DND-41 (cell line): ENCODE measurements at regions not wholly inside any gene's neighbourhood (a gene's known extent, or its start where the extent isn't known, plus 50 kb on each side); places are given as distances from the start of the nearest gene placed in this dataset.

Experiments used
- ATAC-seq: fragments of 200-7000 bp; cut with Tn5 transposase; 3 replicates; pipeline ENCODE4 v1.9.1; 2021; ENCODE audit warnings: low read depth; ENCODE audit not compliant: insufficient read depth
- DNase-seq: peaks from one replicate; pipeline ENCODE4 v3.0.0-alpha.2; 2020
- H2AFZ ChIP-seq: 2 replicates; pipeline ENCODE4 v1.6.0; 2012; ENCODE audit warnings: low read depth, low read length
- H3K27ac ChIP-seq: 2 replicates; pipeline ENCODE4 v1.5.1; 2012; ENCODE audit warnings: low read length, inconsistent platforms
- H3K27me3 ChIP-seq: fragments of 200-600 bp; sonication (generic); 2 replicates; pipeline ENCODE4 v1.6.0; 2012; ENCODE audit warnings: low read length, mild to moderate bottlenecking, inconsistent platforms; ENCODE audit not compliant: insufficient read depth, poor library complexity
- H3K36me3 ChIP-seq: 2 replicates; pipeline ENCODE4 v1.5.1; 2012; ENCODE audit warnings: low read length, inconsistent platforms; ENCODE audit not compliant: insufficient read depth
- H3K4me1 ChIP-seq: 2 replicates; pipeline ENCODE4 v1.5.1; 2012; ENCODE audit warnings: mild to moderate bottlenecking, low read length; ENCODE audit not compliant: insufficient read depth
- H3K4me2 ChIP-seq: 2 replicates; pipeline ENCODE4 v1.6.0; 2012; ENCODE audit warnings: mild to moderate bottlenecking, moderate library complexity, low read length, inconsistent platforms; ENCODE audit not compliant: insufficient read depth
- H3K4me3 ChIP-seq, 2 experiments: fragments of 200-600 bp in 1 of 2; shearing (Covaris generic) in 1 of 2; 2 replicates each; pipeline ENCODE4 v1.5.1; 2012 to 2016; ENCODE audit warnings: inconsistent platforms in 2 of 2, low read length in 2 of 2, mild to moderate bottlenecking in 2 of 2, low read depth in 1 of 2, moderate library complexity in 1 of 2
- H3K79me2 ChIP-seq: 2 replicates; pipeline ENCODE4 v1.6.0; 2012; ENCODE audit warnings: low read length, inconsistent platforms; ENCODE audit not compliant: insufficient read depth
- H3K9ac ChIP-seq: 2 replicates; pipeline ENCODE4 v1.6.0; 2012; ENCODE audit warnings: low read depth, mild to moderate bottlenecking, inconsistent platforms, low read length, moderate library complexity
- H3K9me3 ChIP-seq: 2 replicates; pipeline ENCODE4 v1.5.1; 2012; ENCODE audit warnings: low read length, moderate library complexity, mild to moderate bottlenecking, inconsistent platforms; ENCODE audit not compliant: insufficient read depth, severe bottlenecking
- H4K20me1 ChIP-seq: 2 replicates; pipeline ENCODE4 v1.6.0; 2012; ENCODE audit warnings: low read length; ENCODE audit not compliant: insufficient read depth
- CTCF ChIP-seq: IDR thresholded peaks from 2 replicates; pipeline ENCODE4 v1.5.1; 2012; ENCODE audit warnings: borderline replicate concordance, low read length, moderate library complexity, mild to moderate bottlenecking; ENCODE audit not compliant: poor library complexity, severe bottlenecking; ENCODE audit errors: extremely low read depth
- EZH2 ChIP-seq: IDR thresholded peaks from 3 replicates; pipeline ENCODE4 v1.6.1; 2012; ENCODE audit warnings: borderline replicate concordance, low read depth, mild to moderate bottlenecking, moderate library complexity, low read length, inconsistent platforms; ENCODE audit not compliant: severe bottlenecking

- Histone ChIP-seq H3K36me3 (no peaks in the 10 kb centered on the region), H3K4me3 (no peak overlapping the region), H3K27ac (no peak overlapping the region), H3K79me2 (no peaks in the 10 kb centered on the region), H3K9me3 (no peaks in the 10 kb centered on the region), H4K20me1 (no peaks in the 10 kb centered on the region), H2AFZ (no peak overlapping the region), H3K27me3 (no peaks in the 10 kb centered on the region), H3K4me1 (no peaks in the 10 kb centered on the region), H3K9ac (no peak overlapping the region), H3K4me2 (no peak overlapping the region)
- TF ChIP-seq EZH2: no peak
- no peak for TF ChIP-seq CTCF
- ATAC-seq: no peak
- no peak for DNase-seq
These were observed 738.3 kb upstream of the EEF2KMT start for GRCh38 chr16:5835876-5836275.

- no peak overlapping the region for H3K27ac ChIP-seq
- ATAC-seq (no peak), DNase-seq (no peak)
- no peak overlapping the region for H3K9ac ChIP-seq
- H3K4me3 ChIP-seq: no peak overlapping the region
- no peak overlapping the region for H2AFZ ChIP-seq
- no peaks in the 10 kb centered on the region for H3K27me3 ChIP-seq
- no peaks in the 10 kb centered on the region for H3K36me3 ChIP-seq
- no peaks in the 10 kb centered on the region for H3K79me2 ChIP-seq
- no peak overlapping the region for H3K4me2 ChIP-seq
- TF ChIP-seq CTCF: no peak
- TF ChIP-seq EZH2: no peak
- no peaks in the 10 kb centered on the region for H3K4me1 ChIP-seq
- H4K20me1 ChIP-seq: no peaks in the 10 kb centered on the region
- no peaks in the 10 kb centered on the region for H3K9me3 ChIP-seq
These were observed 728.7 kb upstream of the EEF2KMT start for GRCh38 chr16:5826332-5826731.

- Histone ChIP-seq H3K79me2 (no peaks in the 10 kb centered on the region), H3K4me1 (no peaks in the 10 kb centered on the region), H2AFZ (no peak overlapping the region), H3K36me3 (no peaks in the 10 kb centered on the region), H3K9ac (no peak overlapping the region), H3K27ac (no peak overlapping the region), H3K9me3 (no peaks in the 10 kb centered on the region), H4K20me1 (no peaks in the 10 kb centered on the region), H3K4me2 (no peak overlapping the region), H3K4me3 (no peak overlapping the region), H3K27me3 (no peaks in the 10 kb centered on the region)
- TF ChIP-seq EZH2 (no peak), CTCF (no peak)
- DNase-seq (no peak), ATAC-seq (no peak)
These were observed 722.9 kb upstream of the EEF2KMT start for GRCh38 chr16:5820472-5820871.
